GM04503 (cell line): ENCODE measurements at regions not wholly inside any gene's neighbourhood (a gene's known extent, or its start where the extent isn't known, plus 50 kb on each side); places are given as distances from the start of the nearest gene placed in this dataset.
"Not testable (repeated sequence)": the region's sequence is repeated elsewhere in the genome, so short reads cannot be mapped to it uniquely, and the experiment has no call there.

Experiments
- DNase-seq: peaks from one replicate; pipeline ENCODE4 v3.0.0-alpha.2; 2012; ENCODE audit warnings: low read depth

DNA sequence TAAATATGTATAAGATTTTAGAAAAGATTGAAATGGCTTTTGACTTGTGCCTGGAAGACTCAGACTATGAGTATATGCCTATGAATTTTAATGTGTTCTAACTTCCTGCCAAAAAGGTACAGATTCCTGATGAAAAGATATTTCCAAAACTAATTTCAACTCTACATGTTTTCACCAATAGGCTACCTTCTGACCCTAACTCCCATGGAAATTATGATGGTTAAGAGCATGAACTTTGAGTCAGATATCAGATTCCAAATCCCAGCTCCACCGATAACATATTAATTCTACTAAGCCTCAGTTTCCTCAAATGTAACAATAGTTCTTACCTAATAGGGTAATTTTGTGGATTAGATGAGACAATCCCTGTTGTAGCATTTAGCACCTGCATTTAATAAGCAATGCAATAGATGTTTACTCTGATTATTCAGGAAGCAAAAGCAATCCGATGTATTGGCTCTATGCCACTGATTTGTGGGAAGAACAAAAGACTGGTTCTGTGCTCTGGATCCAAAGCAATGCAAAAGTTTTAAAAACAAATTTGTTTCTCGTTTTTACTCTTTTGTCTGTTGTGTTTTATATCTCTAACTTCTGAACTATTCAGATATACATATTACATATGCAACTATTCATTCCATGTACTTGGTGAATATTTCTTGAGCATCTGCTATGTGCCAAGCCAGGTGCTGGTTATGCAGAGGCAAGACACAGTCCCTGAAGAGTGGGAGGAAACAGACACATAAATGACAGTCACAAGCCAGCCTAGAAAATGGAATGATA, 115.4 kb downstream of the GATA6 start:
- DNase-seq: no peak

- DNase-seq: not testable (repeated sequence)
These were observed 114.5 kb downstream of the GATA6 start for GRCh38 chr18:22283855-22284254.

- DNase-seq: no peak
These were observed 114.0 kb downstream of the GATA6 start for GRCh38 chr18:22283397-22283796.

DNA sequence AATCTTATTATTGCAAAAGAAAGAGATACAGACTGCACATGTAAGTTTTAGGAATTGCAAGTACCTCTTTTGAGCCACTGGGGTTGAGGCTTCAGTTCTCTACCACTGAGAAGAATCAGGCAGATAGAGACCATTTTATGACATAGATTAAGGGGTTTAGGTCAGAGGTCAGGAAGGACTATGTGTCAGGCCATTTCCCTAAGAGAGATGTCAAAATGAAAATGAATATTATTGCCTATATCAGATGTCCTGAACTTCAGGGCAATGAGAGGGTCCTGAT, 113.7 kb downstream of the GATA6 start:
- no peak for DNase-seq

GRCh38 chr18:22282311-22283115, 113.1 kb downstream of the GATA6 start:
- no peak for DNase-seq

GRCh38 chr18:22280453-22280750, 111.0 kb downstream of the GATA6 start:
- DNase-seq: no peak

GRCh38 chr18:22279741-22280452, 110.5 kb downstream of the GATA6 start:
- peak; percentile 66 for DNase-seq

DNA sequence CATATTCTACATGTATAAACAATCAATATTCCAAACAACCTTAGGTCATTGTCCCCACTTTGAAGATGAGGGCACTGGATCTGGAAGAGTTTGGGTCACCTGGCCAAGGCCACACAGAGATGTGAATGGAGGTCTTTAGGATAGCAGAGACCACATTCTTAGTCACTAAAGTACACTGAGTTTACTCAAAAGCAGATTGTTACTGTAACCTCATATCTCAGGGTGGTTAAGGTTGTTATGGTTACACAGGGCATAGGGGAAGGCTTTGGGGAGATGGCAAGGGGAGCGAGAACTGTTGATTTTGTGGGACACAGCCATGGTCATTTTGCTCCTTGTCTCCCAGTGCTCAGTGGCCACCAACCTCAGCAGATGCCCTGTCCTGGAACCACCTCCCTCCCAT, 109.4 kb downstream of the GATA6 start:
- DNase-seq: no peak

DNA sequence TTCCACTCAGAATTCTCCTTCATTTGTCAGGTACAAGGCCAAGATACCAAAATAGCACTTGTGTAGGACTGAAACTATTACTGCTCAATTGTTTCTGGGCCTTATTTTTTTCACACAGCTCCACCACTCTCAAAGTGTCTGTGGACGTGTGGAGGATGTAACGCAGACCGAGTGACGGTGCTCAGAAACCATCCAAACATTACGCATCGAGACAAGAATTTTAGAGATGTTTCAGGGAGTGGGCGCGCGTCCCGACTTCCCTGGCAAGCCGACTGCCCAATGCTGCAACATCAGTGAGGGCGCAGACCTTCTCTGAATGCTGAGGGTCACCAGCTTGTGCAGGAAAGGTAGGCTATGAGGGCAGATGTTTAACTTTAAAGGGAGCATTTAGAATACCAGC, 108.4 kb downstream of the GATA6 start:
- DNase-seq: no peak

DNA sequence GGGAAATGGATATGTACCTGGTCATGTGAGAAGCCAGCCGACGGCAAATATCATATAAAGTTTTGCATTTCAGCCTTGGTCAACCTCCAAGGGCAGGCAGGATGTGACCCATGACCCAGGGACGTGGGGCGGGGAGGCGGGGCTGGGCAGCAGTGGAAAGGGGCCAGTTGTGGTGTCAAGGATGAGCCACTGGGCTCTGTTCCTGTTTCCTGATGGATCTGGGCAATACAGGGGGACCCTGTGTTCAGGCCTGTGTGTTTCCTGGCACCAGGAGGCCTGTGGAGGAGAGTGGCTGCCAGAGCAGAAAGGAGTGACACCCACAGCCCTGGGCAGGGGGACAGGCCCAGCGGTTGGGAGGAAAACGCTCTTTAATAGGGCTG, 106.9 kb downstream of the GATA6 start:
- no peak for DNase-seq

GRCh38 chr18:22275706-22276333, 106.4 kb downstream of the GATA6 start:
- no peak for DNase-seq

- DNase-seq: no peak
These were observed 104.0 kb downstream of the GATA6 start for GRCh38 chr18:22273101-22274039.

- DNase-seq: no peak
These were observed 102.9 kb downstream of the GATA6 start for GRCh38 chr18:22272242-22272641.

DNA sequence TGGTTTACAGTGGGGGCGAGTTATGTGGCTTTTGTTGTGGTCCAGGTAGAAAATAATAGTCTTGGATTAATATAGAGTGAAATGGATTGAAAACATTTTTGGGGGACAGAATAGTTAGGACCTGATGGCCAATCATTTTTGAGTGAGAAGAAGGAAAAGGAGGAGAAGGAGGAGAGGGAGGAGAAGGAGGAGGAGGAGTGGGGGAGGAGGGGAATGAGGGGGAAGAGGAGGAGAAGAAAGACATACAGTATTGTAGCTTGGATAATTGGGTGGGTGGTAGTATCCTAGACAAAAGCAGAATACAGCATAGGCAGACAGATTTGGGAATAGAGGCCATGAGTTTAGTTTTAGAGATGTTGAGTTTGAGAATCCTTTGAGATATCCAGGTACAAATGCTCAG, 101.6 kb downstream of the GATA6 start:
- no peak for DNase-seq

GRCh38 chr18:22268641-22269128, 99.3 kb downstream of the GATA6 start:
- no peak for DNase-seq

DNA sequence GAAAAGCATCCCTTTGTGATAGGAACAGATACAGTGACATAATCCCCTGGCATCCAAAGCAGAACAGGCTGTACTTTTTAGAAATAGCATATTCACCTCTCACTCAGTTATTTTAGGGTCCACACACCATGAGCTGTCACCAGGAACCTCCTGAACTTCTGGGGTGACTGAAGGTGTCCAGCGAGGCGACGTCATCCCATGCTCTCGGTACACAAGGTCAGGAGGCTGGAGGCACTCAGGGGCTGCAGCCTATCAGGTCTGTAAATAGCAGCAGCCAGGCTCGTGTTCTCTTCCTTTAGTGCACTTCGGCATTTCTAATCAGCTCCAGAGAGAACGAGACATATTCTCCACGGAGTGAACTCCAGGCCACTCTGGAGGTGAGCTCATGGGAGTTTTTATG, 98.3 kb downstream of the GATA6 start:
- no peak for DNase-seq

GRCh38 chr18:22267225-22267624, 97.8 kb downstream of the GATA6 start:
- DNase-seq: no peak

DNA sequence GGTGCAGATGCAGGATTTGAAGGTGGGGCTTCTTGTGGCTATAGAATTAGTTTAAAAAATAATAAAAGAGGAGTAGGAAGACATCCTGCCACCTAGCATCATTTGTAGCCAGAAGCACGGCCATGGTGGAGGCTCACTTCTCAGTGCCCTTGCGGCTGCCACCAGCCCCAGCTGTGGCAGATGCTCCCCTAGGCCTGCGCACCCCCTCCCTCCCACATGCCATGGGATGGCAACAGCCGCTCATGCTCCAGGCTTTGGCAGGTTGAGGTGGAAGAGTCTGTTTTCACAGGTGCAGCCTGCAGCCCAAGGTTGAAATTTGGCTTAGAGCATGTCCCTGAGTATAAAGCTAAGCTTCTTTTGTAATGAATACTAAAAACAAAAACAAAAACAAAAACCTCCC, 96.4 kb downstream of the GATA6 start:
- DNase-seq: no peak

- no peak for DNase-seq
These were observed 90.9 kb downstream of the GATA6 start for GRCh38 chr18:22260208-22260820.

DNA sequence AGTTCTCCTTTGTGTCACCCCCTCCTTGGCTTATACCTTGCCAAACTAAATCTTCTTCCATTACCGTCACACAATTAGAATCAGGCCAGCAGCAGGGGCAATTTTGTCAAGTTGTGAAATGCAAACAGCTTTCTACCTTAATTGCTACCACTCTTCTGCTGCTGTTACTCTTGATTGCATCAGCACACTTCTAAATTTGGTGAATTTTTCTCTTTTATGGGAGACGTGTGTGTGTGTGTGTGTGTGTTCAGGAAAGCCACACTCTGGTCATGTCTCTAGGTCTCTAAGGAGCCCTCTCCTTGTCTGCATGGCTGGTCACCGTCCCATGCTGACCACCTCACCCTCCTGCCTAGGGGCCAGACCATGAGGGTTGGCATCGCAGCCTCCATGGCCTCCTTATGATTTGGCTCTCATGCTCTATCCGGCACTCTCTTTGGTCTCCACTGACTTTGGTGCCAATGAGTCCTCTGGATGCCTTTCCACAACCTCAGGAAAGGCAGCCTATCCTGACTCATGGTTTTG, 87.7 kb downstream of the GATA6 start:
- peak; percentile 0 for DNase-seq

GRCh38 chr18:22254088-22254487, 84.7 kb downstream of the GATA6 start:
- DNase-seq: no peak
